ENCODE measurements at regions not wholly inside any gene's neighbourhood (a gene's known extent, or its start where the extent isn't known, plus 50 kb on each side); places are given as distances from the start of the nearest gene placed in this dataset.

- ChIA-PET CTCF (interaction anchor here (0.6 kb wide), 1 partner anchor 558 kb away, joined by 4 read pairs; no protein-coding TSS in a partner anchor), POLR2A (no interaction called here)
- TF ChIP-seq SUZ12 (IDR thresholded peaks at IDR 0.05) (no peak), ARNT (IDR thresholded peaks at IDR 0.05) (no peak), SP1 (IDR thresholded peaks at IDR 0.05) (no peak), ZNF384 (IDR thresholded peaks at IDR 0.05) (no peak), PKNOX1 (IDR thresholded peaks at IDR 0.05) (no peak), CTBP1 (IDR thresholded peaks at IDR 0.05; ENCODE audit: borderline replicate concordance) (no peak), FOXA1 (IDR thresholded peaks at IDR 0.05) (no peak), FOXM1 (IDR thresholded peaks at IDR 0.05; ENCODE audit: borderline replicate concordance) (no peak), L3MBTL2 (conservative IDR thresholded peaks at IDR 0.05) (no peak), HDGF (IDR thresholded peaks at IDR 0.05; ENCODE audit: borderline replicate concordance) (no peak), TARDBP (IDR thresholded peaks at IDR 0.05) (no peak), ELF4 (IDR thresholded peaks at IDR 0.05) (no peak), FOXK2 (IDR thresholded peaks at IDR 0.05) (no peak), NFRKB (IDR thresholded peaks at IDR 0.05) (no peak), LEF1 (IDR thresholded peaks at IDR 0.05; ENCODE audit: borderline replicate concordance) (no peak)
- no peak for DNase-seq (ENCODE audit: extremely low spot score)
These were observed 534.3 kb downstream of the BMP2 start for GRCh38 chr20:7301807-7302206.

- no peak for DNase-seq (ENCODE audit: extremely low spot score)
- TF ChIP-seq ARNT (IDR thresholded peaks at IDR 0.05): no peak
- no peak for TF ChIP-seq BHLHE40 (IDR thresholded peaks at IDR 0.05; ENCODE audit: borderline replicate concordance)
- no peak for TF ChIP-seq ZNF384 (IDR thresholded peaks at IDR 0.05)
- TF ChIP-seq NFRKB (IDR thresholded peaks at IDR 0.05): no peak
- no peak for TF ChIP-seq ELF4 (IDR thresholded peaks at IDR 0.05)
- no peak for TF ChIP-seq SP1 (IDR thresholded peaks at IDR 0.05)
- TF ChIP-seq PKNOX1 (IDR thresholded peaks at IDR 0.05): no peak
- no peak for TF ChIP-seq TARDBP (IDR thresholded peaks at IDR 0.05)
- TF ChIP-seq FOXM1 (IDR thresholded peaks at IDR 0.05; ENCODE audit: borderline replicate concordance): no peak
- no peak for TF ChIP-seq SUZ12 (IDR thresholded peaks at IDR 0.05)
- TF ChIP-seq FOXK2 (IDR thresholded peaks at IDR 0.05): no peak
- TF ChIP-seq L3MBTL2 (conservative IDR thresholded peaks at IDR 0.05): no peak
- no peak for TF ChIP-seq LEF1 (IDR thresholded peaks at IDR 0.05; ENCODE audit: borderline replicate concordance)
- no peak for TF ChIP-seq FOXA1 (IDR thresholded peaks at IDR 0.05)
- no peak for TF ChIP-seq HDGF (IDR thresholded peaks at IDR 0.05; ENCODE audit: borderline replicate concordance)
- POLR2A ChIA-PET: no interaction called here
- CTCF ChIA-PET: no interaction called here
These were observed 534.8 kb downstream of the BMP2 start for GRCh38 chr20:7302250-7302649.

- no peak for DNase-seq (ENCODE audit: extremely low spot score)
- ChIA-PET POLR2A (no interaction called here), CTCF (interaction anchor here (0.5 kb wide), 1 partner anchor 12 kb away, joined by 3 read pairs; no protein-coding TSS in a partner anchor)
- TF ChIP-seq FOXK2 (IDR thresholded peaks at IDR 0.05): no peak
- TF ChIP-seq HDGF (IDR thresholded peaks at IDR 0.05; ENCODE audit: borderline replicate concordance): no peak
- no peak for TF ChIP-seq ZNF384 (IDR thresholded peaks at IDR 0.05)
- no peak for TF ChIP-seq SUZ12 (IDR thresholded peaks at IDR 0.05)
- TF ChIP-seq L3MBTL2 (conservative IDR thresholded peaks at IDR 0.05): no peak
- TF ChIP-seq BHLHE40 (IDR thresholded peaks at IDR 0.05; ENCODE audit: borderline replicate concordance): no peak
- no peak for TF ChIP-seq SP1 (IDR thresholded peaks at IDR 0.05)
- TF ChIP-seq FOXM1 (IDR thresholded peaks at IDR 0.05; ENCODE audit: borderline replicate concordance): no peak
- no peak for TF ChIP-seq CTBP1 (IDR thresholded peaks at IDR 0.05; ENCODE audit: borderline replicate concordance)
These were observed 538.5 kb downstream of the BMP2 start for GRCh38 chr20:7305976-7306375.

- CTCF ChIA-PET: no interaction called here
- POLR2A ChIA-PET: no interaction called here
These were observed 540.7 kb downstream of the BMP2 start for GRCh38 chr20:7308163-7308562.

GRCh38 chr20:7313047-7313446 is 545.6 kb downstream of the BMP2 start:
- CTCF ChIA-PET: interaction anchor here (0.6 kb wide), 1 partner anchor 218 kb away, joined by 4 read pairs; no protein-coding TSS in a partner anchor
- POLR2A ChIA-PET: no interaction called here
- TF ChIP-seq ARNT (IDR thresholded peaks at IDR 0.05): no peak
- no peak for TF ChIP-seq SUZ12 (IDR thresholded peaks at IDR 0.05)
- TF ChIP-seq ZNF384 (IDR thresholded peaks at IDR 0.05): no peak
- TF ChIP-seq SP1 (IDR thresholded peaks at IDR 0.05): no peak
- TF ChIP-seq CTBP1 (IDR thresholded peaks at IDR 0.05; ENCODE audit: borderline replicate concordance): no peak
- TF ChIP-seq L3MBTL2 (conservative IDR thresholded peaks at IDR 0.05): no peak
- TF ChIP-seq FOXA1 (IDR thresholded peaks at IDR 0.05): no peak
- TF ChIP-seq PKNOX1 (IDR thresholded peaks at IDR 0.05): no peak
- no peak for TF ChIP-seq ELF4 (IDR thresholded peaks at IDR 0.05)
- DNase-seq (ENCODE audit: extremely low spot score): no peak

More at GRCh38 chr20:7308163-7308562, 540.7 kb downstream of the BMP2 start:
- DNase-seq (ENCODE audit: extremely low spot score): no peak
- TF ChIP-seq FOXM1 (IDR thresholded peaks at IDR 0.05; ENCODE audit: borderline replicate concordance): no peak
- TF ChIP-seq ZNF384 (IDR thresholded peaks at IDR 0.05): no peak
- no peak for TF ChIP-seq NFRKB (IDR thresholded peaks at IDR 0.05)
- TF ChIP-seq L3MBTL2 (conservative IDR thresholded peaks at IDR 0.05): no peak
- TF ChIP-seq SP1 (IDR thresholded peaks at IDR 0.05): no peak
- no peak for TF ChIP-seq FOXA1 (IDR thresholded peaks at IDR 0.05)
- TF ChIP-seq ARNT (IDR thresholded peaks at IDR 0.05): no peak
- no peak for TF ChIP-seq PKNOX1 (IDR thresholded peaks at IDR 0.05)
- TF ChIP-seq FOXK2 (IDR thresholded peaks at IDR 0.05): no peak
- TF ChIP-seq SUZ12 (IDR thresholded peaks at IDR 0.05): no peak

GRCh38 chr20:7323957-7324356 is 556.5 kb downstream of the BMP2 start:
- no peak for TF ChIP-seq L3MBTL2 (conservative IDR thresholded peaks at IDR 0.05)
- TF ChIP-seq CTBP1 (IDR thresholded peaks at IDR 0.05; ENCODE audit: borderline replicate concordance): no peak
- no peak for TF ChIP-seq ARNT (IDR thresholded peaks at IDR 0.05)
- no peak for TF ChIP-seq NFRKB (IDR thresholded peaks at IDR 0.05)
- TF ChIP-seq FOXK2 (IDR thresholded peaks at IDR 0.05): no peak
- ChIA-PET CTCF (no interaction called here), POLR2A (no interaction called here)
- no peak for DNase-seq (ENCODE audit: extremely low spot score)
